Stomach (tissue), 8 donors: ENCODE measurements at regions not wholly inside any gene's neighbourhood (a gene's known extent, or its start where the extent isn't known, plus 50 kb on each side); places are given as distances from the start of the nearest gene placed in this dataset.

ENCODE experiments used
- DNase-seq, 2 donors: peaks; one replicate each; pipeline versions ENCODE4 v3.0.0 to v3.0.0-alpha.2; 2013 to 2019
- H3K27ac ChIP-seq, 5 donors: fragments of 200-600 bp in 4 of 5; sonication (generic) in 4 of 5; one replicate each; pipeline ENCODE4 v1.5.1; 2013 to 2019; ENCODE audit warnings: mild to moderate bottlenecking in 1 of 5, moderate library complexity in 1 of 5
- H3K27me3 ChIP-seq, 3 donors: fragments of 200-600 bp; sonication (generic); one replicate each; pipeline ENCODE4 v1.5.1; 2017 to 2019; ENCODE audit warnings: mixed run types in 1 of 3
- H3K36me3 ChIP-seq, 4 donors: fragments of 200-600 bp; sonication (generic); 1 replicate in 3 of 4; 2 replicates in 1 of 4; pipeline ENCODE4 v1.5.1; 2016 to 2019
- H3K4me1 ChIP-seq, 4 donors: fragments of 200-600 bp; sonication (generic); one replicate each; pipeline ENCODE4 v1.5.1; 2016 to 2019
- H3K4me3 ChIP-seq, 4 donors: fragments of 200-600 bp; sonication (generic) in 3 of 4; one replicate each; pipeline ENCODE4 v1.5.1; 2016 to 2019; ENCODE audit warnings: mild to moderate bottlenecking in 1 of 4
- H3K9me3 ChIP-seq, 4 donors: fragments of 200-600 bp; sonication (generic); one replicate each; pipeline ENCODE4 v1.5.1; 2016 to 2019
- CTCF ChIP-seq, 7 experiments: fragments of 450-650 bp in 4 of 7; fragments of 200-600 bp in 3 of 7; sonication (generic) in 3 of 7; IDR thresholded peaks; one replicate each; pipeline ENCODE4 v1.5.1; 2016 to 2019; ENCODE audit warnings: antibody characterized with exemption in 7 of 7, control low read depth in 2 of 7, mild to moderate bottlenecking in 1 of 7
- EP300 ChIP-seq: sonication (generic); formaldehyde crosslinking; IDR thresholded peaks from one replicate; pipeline ENCODE4 v1.6.1; 2017; ENCODE audit warnings: antibody characterized with exemption
- POLR2A ChIP-seq, 4 donors: fragments of 450-650 bp; IDR thresholded peaks; one replicate each; pipeline ENCODE4 v1.6.1; 2016; ENCODE audit warnings: antibody characterized with exemption in 4 of 4, control low read depth in 2 of 4, mild to moderate bottlenecking in 1 of 4, moderate library complexity in 1 of 4
- POLR2AphosphoS5 ChIP-seq, 3 donors: sonication (generic); formaldehyde crosslinking; IDR thresholded peaks; one replicate each; pipeline ENCODE4 v1.6.1; 2016; ENCODE audit warnings: antibody characterized with exemption in 3 of 3
- WGBS, 5 donors: extraction: QIAGEN DNeasy Blood & Tissue Kit in 3 of 5; methylation state at CpG; one replicate each; pipeline versions ENCODE4 v1.1.5 to v1.1.7; 2013 to 2018; 5-methylcytosine and 5-hydroxymethylcytosine counted together
- intact Hi-C: fragments of 100-400 bp; cut with DNase I; formaldehyde crosslinking; loops from one replicate; pipeline ENCODE4 v1.15.1; 2023; ENCODE audit warnings: low total_unique reads
- donor health status: healthy with polysubstance abuse.
- donor health status: Bipolar disorder and iron deficiency.
- donor health status: healthy.

GRCh38 chr9:28320616-28321015 lies 747.3 kb upstream of the C9orf72 start:
- TF ChIP-seq POLR2AphosphoS5 (IDR thresholded peaks at IDR 0.05) (no peak), POLR2A (IDR thresholded peaks at IDR 0.05) (no peak), EP300 (no peak), CTCF (IDR thresholded peaks at IDR 0.05) (no peak)
- intact Hi-C loops, result no loop called here
- H3K4me1 ChIP-seq, result no peaks in the 10 kb centered on the region
- no peak overlapping the region for H3K4me3 ChIP-seq
- DNase-seq, result peak in 1 of 2 donors; percentile 0
- 40 to 56% (median 48%) methylated on average over 4 to 5 of the region's 5 CpGs for WGBS, 5 donors
- H3K9me3 ChIP-seq, result peaks cover 0 to 3% (median 0%) of the 10 kb centered on the region in 4 donors
- no peaks in the 10 kb centered on the region for H3K27me3 ChIP-seq
- H3K27ac ChIP-seq, result no peak overlapping the region
- H3K36me3 ChIP-seq, result no peaks in the 10 kb centered on the region

GRCh38 chr9:28329323-28329722 lies 756.0 kb upstream of the C9orf72 start:
- TF ChIP-seq POLR2AphosphoS5 (IDR thresholded peaks at IDR 0.05), result no peak
- TF ChIP-seq EP300, result no peak
- no peak for TF ChIP-seq CTCF (IDR thresholded peaks at IDR 0.05)
- TF ChIP-seq POLR2A (IDR thresholded peaks at IDR 0.05), result no peak
- 82 to 96% (median 92%) methylated on average over 3 of the region's 3 CpGs for WGBS, 5 donors
- Histone ChIP-seq H3K4me3 (no peak overlapping the region), H3K27ac (no peak overlapping the region), H3K9me3 (peaks cover 0 to 8% (median 0%) of the 10 kb centered on the region in 4 donors), H3K27me3 (no peaks in the 10 kb centered on the region), H3K36me3 (no peaks in the 10 kb centered on the region), H3K4me1 (no peaks in the 10 kb centered on the region)
- intact Hi-C loops, result no loop called here
- no peak for DNase-seq

DNA sequence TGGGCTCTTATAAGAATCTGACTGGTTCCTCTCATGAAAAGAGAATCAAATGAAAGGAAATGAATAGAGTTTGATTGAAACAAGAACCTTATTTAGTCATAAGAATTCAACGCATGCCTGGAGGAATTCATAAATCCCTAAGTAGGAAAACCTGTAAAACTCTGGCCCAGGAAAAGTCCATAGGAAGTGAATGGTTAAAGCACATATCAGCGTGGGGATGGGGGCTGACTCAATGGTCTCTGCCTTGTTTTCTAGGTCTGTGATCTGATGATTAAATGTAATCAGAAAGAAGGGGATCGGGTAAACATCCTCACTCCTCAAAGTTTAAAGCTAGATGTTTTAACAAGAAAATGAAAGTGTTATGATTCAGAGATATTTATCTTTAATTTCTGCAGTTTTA lies 759.4 kb upstream of the C9orf72 start:
- no peaks in the 10 kb centered on the region for H3K36me3 ChIP-seq
- no peaks in the 10 kb centered on the region for H3K4me1 ChIP-seq
- H3K27ac ChIP-seq, result no peak overlapping the region
- no peak for TF ChIP-seq POLR2AphosphoS5 (IDR thresholded peaks at IDR 0.05)
- no peaks in the 10 kb centered on the region for H3K27me3 ChIP-seq
- intact Hi-C loops, result no loop called here
- no peak overlapping the region for H3K4me3 ChIP-seq
- no peaks in the 10 kb centered on the region for H3K9me3 ChIP-seq
- no peak for DNase-seq
- WGBS, 5 donors, result 56 to 78% (median 73%) methylated on average over 3 of the region's 3 CpGs

- Histone ChIP-seq H3K27ac (no peak overlapping the region), H3K4me3 (no peak overlapping the region), H3K36me3 (no peaks in the 10 kb centered on the region), H3K9me3 (no peaks in the 10 kb centered on the region), H3K4me1 (no peaks in the 10 kb centered on the region), H3K27me3 (no peaks in the 10 kb centered on the region)
- intact Hi-C loops, result no loop called here
- no peak for TF ChIP-seq CTCF (IDR thresholded peaks at IDR 0.05)
- no peak for TF ChIP-seq POLR2AphosphoS5 (IDR thresholded peaks at IDR 0.05)
- no peak for TF ChIP-seq POLR2A (IDR thresholded peaks at IDR 0.05)
- TF ChIP-seq EP300, result no peak
- 79 to 88% (median 87%) methylated on average over 4 of the region's 4 CpGs for WGBS, 5 donors
- no peak for DNase-seq
Observed at GRCh38 chr9:28341913-28342312, 768.6 kb upstream of the C9orf72 start.

- Histone ChIP-seq H3K4me3 (no peak overlapping the region), H3K4me1 (no peaks in the 10 kb centered on the region), H3K9me3 (no peaks in the 10 kb centered on the region), H3K27me3 (no peaks in the 10 kb centered on the region), H3K36me3 (no peaks in the 10 kb centered on the region), H3K27ac (no peak overlapping the region)
- DNase-seq, result no peak
- no peak for TF ChIP-seq POLR2AphosphoS5 (IDR thresholded peaks at IDR 0.05)
- TF ChIP-seq POLR2A (IDR thresholded peaks at IDR 0.05), result no peak
- no peak for TF ChIP-seq EP300
- TF ChIP-seq CTCF (IDR thresholded peaks at IDR 0.05), result no peak
- WGBS, 5 donors, result 84 to 90% (median 89%) methylated on average over 2 of the region's 2 CpGs
- intact Hi-C loops, result no loop called here
Observed at GRCh38 chr9:28342815-28343338, 769.6 kb upstream of the C9orf72 start.
